ENCODE measurements at regions not wholly inside any gene's neighbourhood (a gene's known extent, or its start where the extent isn't known, plus 50 kb on each side); places are given as distances from the start of the nearest gene placed in this dataset.

DNA sequence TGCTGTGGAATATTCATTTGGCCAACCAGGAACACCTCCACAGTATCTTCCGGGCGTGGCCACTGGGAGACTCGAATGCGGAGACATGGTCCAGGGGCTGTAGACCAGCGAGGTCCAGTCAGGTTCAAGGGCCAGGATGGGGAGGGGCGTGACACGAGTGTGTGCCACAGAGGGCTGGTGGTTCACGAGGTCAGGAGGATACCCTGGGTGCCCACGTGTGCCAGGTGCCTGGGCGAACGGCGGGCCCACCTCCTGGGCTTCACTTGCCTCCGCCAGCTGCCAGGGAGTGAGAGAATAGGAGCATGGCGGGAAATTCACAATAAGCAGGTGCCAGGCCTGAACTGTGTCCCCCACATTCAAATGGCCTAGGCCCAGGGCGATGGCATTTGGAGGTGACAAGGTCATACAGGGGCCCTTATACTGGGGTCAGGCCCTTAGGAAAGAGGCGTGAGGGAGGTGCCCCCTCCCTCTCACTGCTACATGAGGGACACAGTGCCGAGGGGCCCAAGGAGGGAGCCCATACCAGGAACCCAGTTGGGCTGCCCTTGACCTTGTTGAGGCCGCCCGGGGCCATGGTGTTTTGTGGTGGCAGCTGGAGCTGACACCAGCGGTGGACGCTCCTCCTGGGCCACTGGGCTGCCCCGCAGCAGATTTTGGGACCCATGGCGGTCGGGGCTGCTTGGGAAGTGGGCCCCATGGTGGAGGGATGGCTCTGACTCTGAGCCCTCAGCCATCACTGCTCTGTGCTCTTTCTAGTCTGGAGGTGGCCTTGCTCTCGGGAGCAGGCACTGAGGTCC is 1268.9 kb downstream of the BRD1 start:
- H3K36me3 ChIP-seq (ENCODE audit: control insufficient read depth, insufficient read depth, low read length), result no peaks in the 10 kb centered on the region
- no peak overlapping the region for H3K4me3 ChIP-seq (replicated peaks; ENCODE audit: low read depth, low read length)
- DNase-seq (ENCODE audit: extremely low read depth, insufficient read length), result no peak
- TF ChIP-seq, protein P1, sequence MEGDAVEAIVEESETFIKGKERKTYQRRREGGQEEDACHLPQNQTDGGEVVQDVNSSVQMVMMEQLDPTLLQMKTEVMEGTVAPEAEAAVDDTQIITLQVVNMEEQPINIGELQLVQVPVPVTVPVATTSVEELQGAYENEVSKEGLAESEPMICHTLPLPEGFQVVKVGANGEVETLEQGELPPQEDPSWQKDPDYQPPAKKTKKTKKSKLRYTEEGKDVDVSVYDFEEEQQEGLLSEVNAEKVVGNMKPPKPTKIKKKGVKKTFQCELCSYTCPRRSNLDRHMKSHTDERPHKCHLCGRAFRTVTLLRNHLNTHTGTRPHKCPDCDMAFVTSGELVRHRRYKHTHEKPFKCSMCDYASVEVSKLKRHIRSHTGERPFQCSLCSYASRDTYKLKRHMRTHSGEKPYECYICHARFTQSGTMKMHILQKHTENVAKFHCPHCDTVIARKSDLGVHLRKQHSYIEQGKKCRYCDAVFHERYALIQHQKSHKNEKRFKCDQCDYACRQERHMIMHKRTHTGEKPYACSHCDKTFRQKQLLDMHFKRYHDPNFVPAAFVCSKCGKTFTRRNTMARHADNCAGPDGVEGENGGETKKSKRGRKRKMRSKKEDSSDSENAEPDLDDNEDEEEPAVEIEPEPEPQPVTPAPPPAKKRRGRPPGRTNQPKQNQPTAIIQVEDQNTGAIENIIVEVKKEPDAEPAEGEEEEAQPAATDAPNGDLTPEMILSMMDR (IDR thresholded peaks at IDR 0.05; ENCODE audit: insufficient read depth, low read length, poor library complexity, severe bottlenecking), result no peak
- no peaks in the 10 kb centered on the region for H3K27me3 ChIP-seq (replicated peaks; ENCODE audit: control insufficient read depth, insufficient read depth, low read length)

DNA sequence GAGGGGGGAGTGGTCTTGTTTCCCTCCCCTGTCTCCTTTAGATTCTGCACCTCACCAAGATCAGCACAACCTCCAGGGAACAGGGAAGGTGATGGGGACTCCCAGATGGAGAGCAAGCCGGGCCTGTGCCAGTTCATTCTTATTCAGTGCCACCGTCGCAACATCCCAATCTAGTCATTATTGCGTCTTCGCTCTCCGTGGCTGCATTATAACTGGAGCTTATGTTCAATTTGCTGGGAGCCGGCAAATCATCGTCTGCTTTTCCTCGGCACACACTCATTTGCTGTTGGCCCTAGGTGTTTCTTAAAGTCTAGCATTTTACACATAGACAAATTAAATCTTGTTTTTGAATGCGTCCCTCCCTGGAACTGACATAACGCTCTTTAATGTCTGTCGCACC is 1269.7 kb downstream of the BRD1 start:
- Histone ChIP-seq H3K36me3 (ENCODE audit: control insufficient read depth, insufficient read depth, low read length) (no peaks in the 10 kb centered on the region), H3K27me3 (replicated peaks; ENCODE audit: control insufficient read depth, insufficient read depth, low read length) (no peaks in the 10 kb centered on the region), H3K4me3 (replicated peaks; ENCODE audit: low read depth, low read length) (no peak overlapping the region)
- no peak for DNase-seq (ENCODE audit: extremely low read depth, insufficient read length)
- TF ChIP-seq, protein P1 (IDR thresholded peaks at IDR 0.05; ENCODE audit: insufficient read depth, low read length, poor library complexity, severe bottlenecking), result no peak

DNA sequence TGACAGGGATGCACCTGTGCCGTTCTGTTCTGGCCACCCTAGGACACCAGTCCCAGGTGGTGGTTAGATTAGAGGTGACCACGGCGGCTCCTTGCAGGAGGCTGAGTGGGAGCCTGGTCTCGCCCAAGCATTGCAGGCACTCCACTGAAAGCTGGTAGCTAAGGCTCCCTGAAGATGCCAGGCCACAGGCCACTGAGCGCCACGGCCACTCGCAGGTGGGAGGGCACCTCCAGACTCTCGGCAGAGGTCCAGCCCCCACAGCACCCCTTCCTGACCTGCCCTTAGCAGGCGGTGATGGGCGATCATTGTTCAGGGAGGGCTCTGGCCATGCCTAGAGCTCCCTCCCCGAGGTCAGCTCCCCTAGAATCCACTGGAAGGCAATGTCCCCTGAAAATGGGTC is 1270.2 kb downstream of the BRD1 start:
- Histone ChIP-seq H3K4me3 (replicated peaks; ENCODE audit: low read depth, low read length) (no peak overlapping the region), H3K36me3 (ENCODE audit: control insufficient read depth, insufficient read depth, low read length) (no peaks in the 10 kb centered on the region), H3K27me3 (replicated peaks; ENCODE audit: control insufficient read depth, insufficient read depth, low read length) (no peaks in the 10 kb centered on the region)
- DNase-seq (ENCODE audit: extremely low read depth, insufficient read length), result no peak
- TF ChIP-seq, protein P1 (IDR thresholded peaks at IDR 0.05; ENCODE audit: insufficient read depth, low read length, poor library complexity, severe bottlenecking), result no peak

DNA sequence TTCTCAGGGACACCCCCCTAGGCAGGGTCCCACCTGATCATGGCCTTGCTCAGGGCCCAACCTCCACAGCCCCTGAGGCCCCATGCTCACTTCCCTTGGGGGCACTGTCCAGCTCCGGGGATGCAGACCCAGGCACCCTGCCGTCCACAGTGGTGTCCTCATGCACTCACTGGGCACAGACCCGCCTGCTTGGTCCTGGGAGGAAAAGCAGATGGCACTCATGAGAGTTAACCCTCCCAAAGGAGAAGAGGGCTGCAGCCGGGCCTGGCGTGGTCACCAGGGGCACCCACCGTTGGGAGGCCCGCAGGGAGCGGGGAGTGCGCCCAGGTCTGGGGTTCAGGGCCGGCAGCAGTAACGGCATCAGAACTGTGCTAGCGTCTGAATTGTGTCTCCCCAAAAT is 1270.9 kb downstream of the BRD1 start:
- no peak for DNase-seq (ENCODE audit: extremely low read depth, insufficient read length)
- TF ChIP-seq, protein P1 (IDR thresholded peaks at IDR 0.05; ENCODE audit: insufficient read depth, low read length, poor library complexity, severe bottlenecking), result no peak
- Histone ChIP-seq H3K27me3 (replicated peaks; ENCODE audit: control insufficient read depth, insufficient read depth, low read length) (no peaks in the 10 kb centered on the region), H3K4me3 (replicated peaks; ENCODE audit: low read depth, low read length) (no peak overlapping the region), H3K36me3 (ENCODE audit: control insufficient read depth, insufficient read depth, low read length) (no peaks in the 10 kb centered on the region)

DNA sequence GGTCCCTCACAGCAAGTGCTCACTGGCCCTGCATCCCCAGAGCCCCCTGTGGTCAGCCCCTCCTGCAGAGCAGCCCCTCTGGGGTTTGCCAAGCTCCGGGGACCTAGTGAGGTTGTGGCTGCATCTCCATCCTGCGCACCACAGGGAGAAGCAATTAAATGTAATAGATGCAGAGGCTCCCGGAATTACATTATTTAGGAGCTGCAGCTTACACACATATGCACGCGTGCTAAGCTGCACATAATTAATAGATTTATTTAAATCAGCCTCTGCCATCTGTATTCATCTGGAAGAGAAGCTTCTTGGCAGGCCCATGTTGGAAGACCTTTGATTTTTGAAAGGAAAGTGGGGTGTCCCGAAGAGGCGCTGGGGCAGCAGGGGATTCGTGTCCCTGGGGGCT is 1271.5 kb downstream of the BRD1 start:
- TF ChIP-seq, protein P1 (IDR thresholded peaks at IDR 0.05; ENCODE audit: insufficient read depth, low read length, poor library complexity, severe bottlenecking), result no peak
- no peak overlapping the region for H3K4me3 ChIP-seq (replicated peaks; ENCODE audit: low read depth, low read length)
- no peaks in the 10 kb centered on the region for H3K27me3 ChIP-seq (replicated peaks; ENCODE audit: control insufficient read depth, insufficient read depth, low read length)
- DNase-seq (ENCODE audit: extremely low read depth, insufficient read length), result no peak
- H3K36me3 ChIP-seq (ENCODE audit: control insufficient read depth, insufficient read depth, low read length), result no peaks in the 10 kb centered on the region
